Keratinocyte (primary cell): ENCODE measurements at regions not wholly inside any gene's neighbourhood (a gene's known extent, or its start where the extent isn't known, plus 50 kb on each side); places are given as distances from the start of the nearest gene placed in this dataset.

ENCODE experiments used
- EZH2 ChIP-seq: IDR thresholded peaks from one replicate; pipeline ENCODE4 v1.6.1; 2012; ENCODE audit warnings: inconsistent platforms, mild to moderate bottlenecking, low read length, moderate library complexity
- TF ChIP-seq, protein P1 (sequence below), 3 experiments: IDR thresholded peaks in 1 of 3; conservative IDR thresholded peaks in 1 of 3; optimal IDR thresholded peaks in 1 of 3; 2 replicates in 2 of 3; 3 replicates in 1 of 3; pipeline versions ENCODE3 to v1.5.1; 2011; ENCODE audit warnings: low read length in 3 of 3, mild to moderate bottlenecking in 3 of 3, moderate library complexity in 2 of 3, control low read depth in 1 of 3, inconsistent platforms in 1 of 3; ENCODE audit not compliant: insufficient read depth in 2 of 3; ENCODE audit errors: extremely low read depth in 1 of 3

- TF ChIP-seq, protein P1, sequence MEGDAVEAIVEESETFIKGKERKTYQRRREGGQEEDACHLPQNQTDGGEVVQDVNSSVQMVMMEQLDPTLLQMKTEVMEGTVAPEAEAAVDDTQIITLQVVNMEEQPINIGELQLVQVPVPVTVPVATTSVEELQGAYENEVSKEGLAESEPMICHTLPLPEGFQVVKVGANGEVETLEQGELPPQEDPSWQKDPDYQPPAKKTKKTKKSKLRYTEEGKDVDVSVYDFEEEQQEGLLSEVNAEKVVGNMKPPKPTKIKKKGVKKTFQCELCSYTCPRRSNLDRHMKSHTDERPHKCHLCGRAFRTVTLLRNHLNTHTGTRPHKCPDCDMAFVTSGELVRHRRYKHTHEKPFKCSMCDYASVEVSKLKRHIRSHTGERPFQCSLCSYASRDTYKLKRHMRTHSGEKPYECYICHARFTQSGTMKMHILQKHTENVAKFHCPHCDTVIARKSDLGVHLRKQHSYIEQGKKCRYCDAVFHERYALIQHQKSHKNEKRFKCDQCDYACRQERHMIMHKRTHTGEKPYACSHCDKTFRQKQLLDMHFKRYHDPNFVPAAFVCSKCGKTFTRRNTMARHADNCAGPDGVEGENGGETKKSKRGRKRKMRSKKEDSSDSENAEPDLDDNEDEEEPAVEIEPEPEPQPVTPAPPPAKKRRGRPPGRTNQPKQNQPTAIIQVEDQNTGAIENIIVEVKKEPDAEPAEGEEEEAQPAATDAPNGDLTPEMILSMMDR (optimal IDR thresholded peaks at IDR 0.05 in 1 of 3, IDR thresholded peaks at IDR 0.05 in 1 of 3, conservative IDR thresholded peaks at IDR 0.05 in 1 of 3; ENCODE audit: extremely low read depth in 1 of 3, insufficient read depth in 2 of 3, low read length in 3 of 3), result no peak
- no peak for TF ChIP-seq EZH2
Measured at GRCh38 chr7:39883812-39884390, 66.2 kb upstream of the CDK13 start.
